ENCODE measurements at regions not wholly inside any gene's neighbourhood (a gene's known extent, or its start where the extent isn't known, plus 50 kb on each side); places are given as distances from the start of the nearest gene placed in this dataset.

- no peaks in the 10 kb centered on the region for H3K27me3 ChIP-seq (ENCODE audit: control insufficient read depth, insufficient read depth, low read length, poor library complexity, severe bottlenecking)
- no peaks in the 10 kb centered on the region for H3K9me3 ChIP-seq (ENCODE audit: control insufficient read depth, low read length)
- Mint-ChIP-seq H3K27ac (no peak overlapping the region), H3K4me1 (peaks cover 3% of the 10 kb centered on the region), H3K4me3 (no peak overlapping the region), H3K36me3 (ENCODE audit: low read depth) (no peaks in the 10 kb centered on the region), H3K27me3 (ENCODE audit: insufficient read depth) (no peaks in the 10 kb centered on the region), H3K9me3 (no peaks in the 10 kb centered on the region)
- WGBS, 2 experiments (ENCODE audit: insufficient coverage in 1 of 2, insufficient read length in 1 of 2): 87 to 93% methylated on average over 4 of the region's 4 CpGs
- no peak overlapping the region for H3K4me3 ChIP-seq (ENCODE audit: low read length)
- H3K27ac ChIP-seq (ENCODE audit: low read depth, low read length): no peak overlapping the region
- TF ChIP-seq CTCF (conservative IDR thresholded peaks at IDR 0.05): no peak
- DNase-seq: no peak
- H3K9ac ChIP-seq (ENCODE audit: extremely low read depth, low read length, poor library complexity, severe bottlenecking): no peak overlapping the region
- no peaks in the 10 kb centered on the region for H3K4me1 ChIP-seq (ENCODE audit: control insufficient read depth, insufficient read depth, low read length)
- H3K36me3 ChIP-seq (ENCODE audit: control insufficient read depth, insufficient read depth, low read length): no peaks in the 10 kb centered on the region
These were observed 424.4 kb upstream of the FAM241A start for GRCh38 chr4:111720866-111721265.

GRCh38 chr4:111722213-111722720, 423.0 kb upstream of the FAM241A start:
- Mint-ChIP-seq H3K27me3 (ENCODE audit: insufficient read depth) (no peaks in the 10 kb centered on the region), H3K27ac (no peak overlapping the region), H3K4me1 (peaks cover 3% of the 10 kb centered on the region), H3K4me3 (no peak overlapping the region), H3K9me3 (no peaks in the 10 kb centered on the region), H3K36me3 (ENCODE audit: low read depth) (no peaks in the 10 kb centered on the region)
- TF ChIP-seq CTCF (conservative IDR thresholded peaks at IDR 0.05): no peak
- Histone ChIP-seq H3K4me3 (ENCODE audit: low read length) (no peak overlapping the region), H3K9ac (ENCODE audit: extremely low read depth, low read length, poor library complexity, severe bottlenecking) (no peak overlapping the region), H3K4me1 (ENCODE audit: control insufficient read depth, insufficient read depth, low read length) (no peaks in the 10 kb centered on the region), H3K36me3 (ENCODE audit: control insufficient read depth, insufficient read depth, low read length) (no peaks in the 10 kb centered on the region), H3K27ac (ENCODE audit: low read depth, low read length) (no peak overlapping the region), H3K9me3 (ENCODE audit: control insufficient read depth, low read length) (no peaks in the 10 kb centered on the region), H3K27me3 (ENCODE audit: control insufficient read depth, insufficient read depth, low read length, poor library complexity, severe bottlenecking) (no peaks in the 10 kb centered on the region)
- WGBS, 2 experiments (ENCODE audit: insufficient coverage in 1 of 2, insufficient read length in 1 of 2): 100% methylated on average over 1 of the region's 2 CpGs; no CpG with 5 or more reads in 1 of the 2 experiments
- DNase-seq: no peak

- H3K4me1 ChIP-seq (ENCODE audit: control insufficient read depth, insufficient read depth, low read length): no peaks in the 10 kb centered on the region
- no peak for DNase-seq
- TF ChIP-seq CTCF (conservative IDR thresholded peaks at IDR 0.05): no peak
- no peak overlapping the region for H3K4me3 ChIP-seq (ENCODE audit: low read length)
- no peaks in the 10 kb centered on the region for H3K36me3 ChIP-seq (ENCODE audit: control insufficient read depth, insufficient read depth, low read length)
- no peaks in the 10 kb centered on the region for H3K36me3 Mint-ChIP-seq (ENCODE audit: low read depth)
- no peak overlapping the region for H3K27ac Mint-ChIP-seq
- H3K4me3 Mint-ChIP-seq: no peak overlapping the region
- 94% methylated on average over 3 of the region's 3 CpGs; no CpG with 5 or more reads in 1 of the 2 experiments for WGBS, 2 experiments (ENCODE audit: insufficient coverage in 1 of 2, insufficient read length in 1 of 2)
- H3K4me1 Mint-ChIP-seq: no peaks in the 10 kb centered on the region
- H3K9ac ChIP-seq (ENCODE audit: extremely low read depth, low read length, poor library complexity, severe bottlenecking): no peak overlapping the region
- H3K27ac ChIP-seq (ENCODE audit: low read depth, low read length): no peak overlapping the region
- peaks cover 2% of the 10 kb centered on the region for H3K27me3 Mint-ChIP-seq (ENCODE audit: insufficient read depth)
- no peaks in the 10 kb centered on the region for H3K9me3 ChIP-seq (ENCODE audit: control insufficient read depth, low read length)
- no peaks in the 10 kb centered on the region for H3K9me3 Mint-ChIP-seq
- no peaks in the 10 kb centered on the region for H3K27me3 ChIP-seq (ENCODE audit: control insufficient read depth, insufficient read depth, low read length, poor library complexity, severe bottlenecking)
These were observed 408.7 kb upstream of the FAM241A start for GRCh38 chr4:111736516-111736915.
